B cell (primary cell): ENCODE measurements at regions not wholly inside any gene's neighbourhood (a gene's known extent, or its start where the extent isn't known, plus 50 kb on each side); places are given as distances from the start of the nearest gene placed in this dataset.

ENCODE experiments used
- ATAC-seq: fragments of 200-7000 bp; cut with Tn5 transposase; one replicate; pipeline ENCODE4 v1.10.0; 2021; ENCODE audit warnings: low read depth, mild to moderate bottlenecking, moderate number of reproducible peaks, moderate library complexity
- CTCF ChIA-PET: fragments of 350-600 bp; sonication (Branson Sonifier 250); formaldehyde crosslinking; loops from one replicate; lab custom pipeline; 2021; ENCODE audit warnings: antibody characterized with exemption, inconsistent platforms; lab: Charles Lee
- POLR2A ChIA-PET: fragments of 350-600 bp; sonication (Branson Sonifier 250); formaldehyde crosslinking; loops from one replicate; lab custom pipeline; 2021; ENCODE audit warnings: antibody characterized with exemption; lab: Charles Lee
- DNase-seq: peaks from one replicate; pipeline ENCODE4 v3.0.0; 2013
- H2AFZ ChIP-seq: 2 replicates; pipeline ENCODE4 v1.6.1; 2012; ENCODE audit warnings: mild to moderate bottlenecking, low read depth, low read length; ENCODE audit not compliant: insufficient read depth, poor library complexity, severe bottlenecking
- H3K27ac ChIP-seq, 2 donors: 1 replicate in 1 of 2; 2 replicates in 1 of 2; pipeline ENCODE4 v1.5.1; 2012 to 2013; ENCODE audit warnings: low read length in 2 of 2, mild to moderate bottlenecking in 2 of 2, moderate library complexity in 1 of 2
- H3K27me3 ChIP-seq, 4 experiments: fragments of 200-600 bp in 1 of 4; sonication (generic) in 1 of 4; replicated peaks in 1 of 4; 1 replicate in 2 of 4; 2 replicates in 2 of 4; pipeline versions ENCODE4 v1.6.1 to v1.7.0; 2013 to 2016; ENCODE audit warnings: low read length in 3 of 4, mild to moderate bottlenecking in 2 of 4, mixed read lengths in 1 of 4, moderate library complexity in 1 of 4; ENCODE audit not compliant: insufficient read depth in 4 of 4, control insufficient read depth in 3 of 4; ENCODE audit errors: control extremely low read depth in 1 of 4
- H3K36me3 ChIP-seq, 2 experiments: replicated peaks in 1 of 2; 1 replicate in 1 of 2; 2 replicates in 1 of 2; pipeline versions ENCODE4 v1.6.1 to v1.7.1; 2013; ENCODE audit warnings: low read length in 1 of 2; ENCODE audit not compliant: insufficient read depth in 2 of 2, control insufficient read depth in 1 of 2; ENCODE audit errors: control extremely low read depth in 1 of 2, extremely low read depth in 1 of 2
- H3K4me1 ChIP-seq, 2 donors: fragments of 200-600 bp in 1 of 2; sonication (generic) in 1 of 2; 1 replicate in 1 of 2; 2 replicates in 1 of 2; pipeline versions ENCODE4 v1.5.1 to v1.6.1; 2013 to 2017; ENCODE audit warnings: low read length in 2 of 2; ENCODE audit not compliant: control insufficient read depth in 2 of 2, insufficient read depth in 2 of 2
- H3K4me2 ChIP-seq: replicated peaks from 2 replicates; pipeline ENCODE3; 2012; ENCODE audit warnings: mild to moderate bottlenecking, low read depth, low read length; ENCODE audit not compliant: poor library complexity, severe bottlenecking
- H3K4me3 ChIP-seq, 5 experiments: fragments of 200-600 bp in 1 of 5; sonication (generic) in 1 of 5; 1 replicate in 3 of 5; 2 replicates in 2 of 5; pipeline versions ENCODE4 v1.5.1 to v1.7.0; 2011 to 2016; ENCODE audit warnings: low read length in 4 of 5, mild to moderate bottlenecking in 4 of 5, low read depth in 2 of 5, control low read depth in 1 of 5, moderate library complexity in 1 of 5; ENCODE audit not compliant: insufficient read depth in 1 of 5; ENCODE audit errors: control extremely low read depth in 1 of 5, extremely low read depth in 1 of 5
- H3K79me2 ChIP-seq: fragments of 200-600 bp; sonication (generic); one replicate; pipeline ENCODE4 v1.6.0; 2016; ENCODE audit warnings: low read length; ENCODE audit not compliant: control insufficient read depth, insufficient read depth
- H3K9ac ChIP-seq: fragments of 200-600 bp; sonication (generic); 2 replicates; pipeline ENCODE4 v1.6.1; 2017; ENCODE audit warnings: mild to moderate bottlenecking, low read length, moderate library complexity
- H3K9me3 ChIP-seq, 3 donors: one replicate each; pipeline versions ENCODE4 v1.6.1 to v1.7.1; 2013; ENCODE audit warnings: low read length in 2 of 3; ENCODE audit not compliant: control insufficient read depth in 2 of 3, insufficient read depth in 1 of 3; ENCODE audit errors: control extremely low read depth in 1 of 3
- H4K20me1 ChIP-seq: 2 replicates; pipeline ENCODE4 v1.6.0; 2012; ENCODE audit warnings: mild to moderate bottlenecking, low read length; ENCODE audit not compliant: insufficient read depth, control insufficient read depth, poor library complexity, severe bottlenecking
- H3K27ac Mint-ChIP-seq: one replicate; pipeline ENCODE4 v1.8.0; 2021; ENCODE audit warnings: mixed read lengths
- H3K27me3 Mint-ChIP-seq: one replicate; pipeline ENCODE4 v1.8.0; 2021; ENCODE audit warnings: mixed read lengths
- H3K4me1 Mint-ChIP-seq: one replicate; pipeline ENCODE4 v1.8.0; 2021; ENCODE audit warnings: mixed read lengths
- H3K4me3 Mint-ChIP-seq: one replicate; pipeline ENCODE4 v1.8.0; 2021; ENCODE audit warnings: mixed read lengths
- H3K9me3 Mint-ChIP-seq: one replicate; pipeline ENCODE4 v1.8.0; 2022; ENCODE audit warnings: mixed read lengths; ENCODE audit not compliant: insufficient read depth
- CTCF ChIP-seq: fragments of 200-600 bp; IDR thresholded peaks from one replicate; pipeline ENCODE4 v1.8.0; 2022; ENCODE audit warnings: antibody characterized with exemption, mild to moderate bottlenecking
- EZH2 ChIP-seq: IDR thresholded peaks from 2 replicates; pipeline ENCODE4 v1.6.1; 2012; ENCODE audit warnings: borderline replicate concordance, low read depth, mild to moderate bottlenecking, moderate library complexity, low read length; ENCODE audit not compliant: insufficient read depth, poor library complexity, severe bottlenecking
- WGBS: methylation state at CpG from one replicate; pipeline ENCODE4 v1.1.5; 2013; ENCODE audit warnings: missing lambda C conversion rate; ENCODE audit not compliant: insufficient coverage; 5-methylcytosine and 5-hydroxymethylcytosine counted together
- intact Hi-C: fragments of 100-400 bp; cut with micrococcal nuclease; formaldehyde crosslinking; loops from one replicate; pipeline ENCODE4 v1.10.0; 2022

GRCh38 chr2:242019344-242019743, 149.8 kb downstream of the RTP5 start:
- no peak overlapping the region for H2AFZ ChIP-seq
- no peaks in the 10 kb centered on the region for H3K79me2 ChIP-seq
- no peaks in the 10 kb centered on the region for H3K36me3 ChIP-seq
- 92% methylated on average over 11 of the region's 11 CpGs for WGBS
- ChIA-PET POLR2A (interaction anchor here (0.7 kb wide), 1 partner anchor 14 kb away, joined by 4 read pairs; no protein-coding TSS in a partner anchor), CTCF (interaction anchor here (4.8 kb wide), 1 partner anchor 68 kb away, joined by 33 read pairs; no protein-coding TSS in a partner anchor)
- H3K27me3 ChIP-seq = peaks cover 0 to 19% (median 0%) of the 10 kb centered on the region in 4 experiments
- H3K9me3 Mint-ChIP-seq = no peaks in the 10 kb centered on the region
- no peaks in the 10 kb centered on the region for H3K9me3 ChIP-seq
- H3K4me1 Mint-ChIP-seq = peaks cover 19% of the 10 kb centered on the region
- no peak for DNase-seq
- no peak overlapping the region for H3K27ac ChIP-seq
- no peaks in the 10 kb centered on the region for H4K20me1 ChIP-seq
- H3K4me1 ChIP-seq = no peaks in the 10 kb centered on the region
- H3K27me3 Mint-ChIP-seq = peaks cover 23% of the 10 kb centered on the region
- TF ChIP-seq CTCF (no peak), EZH2 (no peak)
- no peak overlapping the region for H3K27ac Mint-ChIP-seq
- no peak for ATAC-seq
- intact Hi-C loops = no loop called here
- H3K4me3 Mint-ChIP-seq = no peak overlapping the region
- H3K4me3 ChIP-seq = no peak overlapping the region
- H3K4me2 ChIP-seq = no peak overlapping the region
- H3K9ac ChIP-seq = no peak overlapping the region

- intact Hi-C loops = no loop called here
- Mint-ChIP-seq H3K4me1 (peaks cover 15% of the 10 kb centered on the region), H3K4me3 (no peak overlapping the region), H3K9me3 (no peaks in the 10 kb centered on the region), H3K27me3 (peaks cover 33% of the 10 kb centered on the region), H3K27ac (no peak overlapping the region)
- Histone ChIP-seq H3K27me3 (peaks cover 0 to 27% (median 2%) of the 10 kb centered on the region in 4 experiments), H3K4me3 (no peak overlapping the region), H3K27ac (no peak overlapping the region), H3K4me2 (no peak overlapping the region), H3K79me2 (no peaks in the 10 kb centered on the region), H3K36me3 (no peaks in the 10 kb centered on the region), H2AFZ (no peak overlapping the region), H3K9ac (no peak overlapping the region), H3K4me1 (no peaks in the 10 kb centered on the region), H4K20me1 (no peaks in the 10 kb centered on the region), H3K9me3 (no peaks in the 10 kb centered on the region)
- POLR2A ChIA-PET = interaction anchor here (1.0 kb wide), 1 partner anchor 36 kb away, joined by 3 read pairs; no protein-coding TSS in a partner anchor
- no peak for ATAC-seq
- 50% methylated on average over 24 of the region's 26 CpGs for WGBS
- CTCF ChIA-PET = interaction anchor here (1.1 to 4.8 kb wide), 4 partner anchors 11 to 1169 kb away, joined by 3 to 33 read pairs (median 4); no protein-coding TSS in a partner anchor
- DNase-seq = peak; percentile 41
- TF ChIP-seq CTCF (no peak), EZH2 (no peak)
Measured at GRCh38 chr2:242020196-242021004, 150.9 kb downstream of the RTP5 start.
